ENCODE measurements at regions not wholly inside any gene's neighbourhood (a gene's known extent, or its start where the extent isn't known, plus 50 kb on each side); places are given as distances from the start of the nearest gene placed in this dataset.
"Not testable (repeated sequence)": the region's sequence is repeated elsewhere in the genome, so short reads cannot be mapped to it uniquely, and the experiment has no call there.

GRCh38 chr2:128641421-128642080, 322.9 kb upstream of the HS6ST1 start:
- no peak for DNase-seq

- no peak for DNase-seq
These were observed 323.6 kb upstream of the HS6ST1 start for GRCh38 chr2:128642316-128642715.

GRCh38 chr2:128642821-128643220, 324.2 kb upstream of the HS6ST1 start:
- no peak for DNase-seq

GRCh38 chr2:128643221-128644065, 324.8 kb upstream of the HS6ST1 start:
- no peak for DNase-seq

- DNase-seq: no peak
These were observed 325.5 kb upstream of the HS6ST1 start for GRCh38 chr2:128644156-128644555.

- no peak for DNase-seq
These were observed 326.1 kb upstream of the HS6ST1 start for GRCh38 chr2:128644718-128645256.

- DNase-seq: no peak
These were observed 327.0 kb upstream of the HS6ST1 start for GRCh38 chr2:128645631-128646030.

- no peak for DNase-seq
These were observed 327.4 kb upstream of the HS6ST1 start for GRCh38 chr2:128646091-128646490.

GRCh38 chr2:128646691-128647090, 328.0 kb upstream of the HS6ST1 start:
- no peak for DNase-seq

GRCh38 chr2:128651000-128651399, 332.3 kb upstream of the HS6ST1 start:
- no peak for DNase-seq

GRCh38 chr2:128654408-128654807, 335.7 kb upstream of the HS6ST1 start:
- no peak for DNase-seq

GRCh38 chr2:128660836-128661235, 342.2 kb upstream of the HS6ST1 start:
- DNase-seq: no peak

GRCh38 chr2:128661311-128661710, 342.6 kb upstream of the HS6ST1 start:
- DNase-seq: no peak

GRCh38 chr2:128662051-128662471, 343.4 kb upstream of the HS6ST1 start:
- DNase-seq: no peak

- DNase-seq: no peak
These were observed 344.8 kb upstream of the HS6ST1 start for GRCh38 chr2:128663371-128664050.

- no peak for DNase-seq
These were observed 345.9 kb upstream of the HS6ST1 start for GRCh38 chr2:128664499-128664971.

- no peak for DNase-seq
These were observed 346.4 kb upstream of the HS6ST1 start for GRCh38 chr2:128665113-128665512.

GRCh38 chr2:128666596-128666995, 347.9 kb upstream of the HS6ST1 start:
- DNase-seq: no peak

GRCh38 chr2:128667391-128667790, 348.7 kb upstream of the HS6ST1 start:
- no peak for DNase-seq

GRCh38 chr2:128668946-128669345, 350.3 kb upstream of the HS6ST1 start:
- no peak for DNase-seq

GRCh38 chr2:128670066-128670465, 351.4 kb upstream of the HS6ST1 start:
- no peak for DNase-seq

GRCh38 chr2:128671981-128672757, 353.5 kb upstream of the HS6ST1 start:
- DNase-seq: not testable (repeated sequence)
